ENCODE measurements at regions not wholly inside any gene's neighbourhood (a gene's known extent, or its start where the extent isn't known, plus 50 kb on each side); places are given as distances from the start of the nearest gene placed in this dataset.

DNA sequence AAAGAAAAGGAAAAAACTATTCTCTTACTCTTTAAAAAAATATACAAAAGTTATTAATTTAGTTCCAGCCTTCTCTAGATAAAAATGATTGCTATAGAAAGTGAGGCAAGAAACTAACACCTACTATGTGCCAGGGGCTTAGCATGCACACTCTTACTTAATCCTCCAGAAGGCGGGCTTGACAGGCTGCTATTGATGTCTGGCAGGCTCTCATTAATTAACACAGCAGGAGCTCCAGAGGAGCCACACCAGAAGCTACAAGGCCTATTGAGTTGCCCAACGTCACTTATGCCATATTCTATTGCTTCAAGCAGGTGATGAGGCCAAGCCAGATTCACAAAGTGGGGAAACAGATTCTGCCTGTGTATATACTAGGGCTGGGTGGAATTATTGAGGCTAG, 54.6 kb upstream of the CLINT1 start:
- no peak for TF ChIP-seq EZH2phosphoT487 (IDR thresholded peaks at IDR 0.05; ENCODE audit: insufficient read depth, low read depth)
- no peak for TF ChIP-seq EZH2 (IDR thresholded peaks at IDR 0.05; ENCODE audit: insufficient read depth, poor library complexity, severe bottlenecking)

All from GM23248 (cell line).